Suprapubic skin (tissue), 4 donors: ENCODE measurements at regions not wholly inside any gene's neighbourhood (a gene's known extent, or its start where the extent isn't known, plus 50 kb on each side); places are given as distances from the start of the nearest gene placed in this dataset.

ENCODE experiments used
- CTCF ChIP-seq, 2 donors: fragments of 200-600 bp in 1 of 2; fragments of 450-650 bp in 1 of 2; sonication (generic) in 1 of 2; IDR thresholded peaks; one replicate each; pipeline ENCODE4 v1.5.1; 2016 to 2019; ENCODE audit warnings: antibody characterized with exemption in 2 of 2, mild to moderate bottlenecking in 1 of 2, moderate library complexity in 1 of 2
- POLR2A ChIP-seq, 2 donors: fragments of 450-650 bp; IDR thresholded peaks; one replicate each; pipeline ENCODE4 v1.6.1; 2017; ENCODE audit warnings: antibody characterized with exemption in 2 of 2, mild to moderate bottlenecking in 2 of 2, moderate library complexity in 2 of 2
- POLR2AphosphoS5 ChIP-seq, 3 donors: sonication (generic); formaldehyde crosslinking; IDR thresholded peaks; one replicate each; pipeline ENCODE4 v1.6.1; 2017; ENCODE audit warnings: antibody characterized with exemption in 3 of 3

GRCh38 chr20:51938559-51939258 lies 136.4 kb upstream of the SALL4 start:
- no peak for TF ChIP-seq CTCF (IDR thresholded peaks at IDR 0.05)
- TF ChIP-seq POLR2AphosphoS5 (IDR thresholded peaks at IDR 0.05), result no peak
- no peak for TF ChIP-seq POLR2A (IDR thresholded peaks at IDR 0.05)
